ENCODE measurements at regions not wholly inside any gene's neighbourhood (a gene's known extent, or its start where the extent isn't known, plus 50 kb on each side); places are given as distances from the start of the nearest gene placed in this dataset.

GRCh38 chr11:116413301-116414242, 359.2 kb downstream of the BUD13 start:
- TF ChIP-seq EZH2 (IDR thresholded peaks at IDR 0.05; ENCODE audit: low read length, missing control alignments) (no peak), CTCF (conservative IDR thresholded peaks at IDR 0.05 in 1 of 2, IDR thresholded peaks at IDR 0.05 in 1 of 2; ENCODE audit: low read depth in 1 of 2, low read length in 2 of 2) (no peak)
